Mesenchymal stem cell (in vitro differentiated cells and primary cell): ENCODE measurements at regions not wholly inside any gene's neighbourhood (a gene's known extent, or its start where the extent isn't known, plus 50 kb on each side); places are given as distances from the start of the nearest gene placed in this dataset.
A peak's percentile ranks its signal among the peaks of the same experiment; 100 is the strongest.

ENCODE experiments used
- DNase-seq: peaks from one replicate; pipeline ENCODE4 v3.0.0-alpha.2; 2013
- H2AFZ ChIP-seq: one replicate; pipeline ENCODE4 v1.6.1; 2013; ENCODE audit warnings: low read depth, mild to moderate bottlenecking, control low read depth, inconsistent platforms, low read length, moderate library complexity
- H2AK5ac ChIP-seq: 2 replicates; pipeline ENCODE4 v1.6.1; 2013; ENCODE audit warnings: low read length, moderate library complexity, mild to moderate bottlenecking, inconsistent platforms; ENCODE audit not compliant: severe bottlenecking
- H2BK120ac ChIP-seq: one replicate; pipeline ENCODE4 v1.6.1; 2013; ENCODE audit warnings: low read depth, mild to moderate bottlenecking, inconsistent platforms, low read length, moderate library complexity
- H2BK12ac ChIP-seq, 2 experiments: one replicate each; pipeline ENCODE4 v1.6.1; 2013; ENCODE audit warnings: inconsistent platforms in 2 of 2, low read length in 2 of 2, mild to moderate bottlenecking in 2 of 2, moderate library complexity in 2 of 2, control low read depth in 1 of 2
- H2BK15ac ChIP-seq: one replicate; pipeline ENCODE4 v1.6.1; 2013; ENCODE audit warnings: mild to moderate bottlenecking, low read depth, inconsistent platforms; ENCODE audit not compliant: poor library complexity, severe bottlenecking
- H2BK5ac ChIP-seq: 2 replicates; pipeline ENCODE4 v1.6.1; 2013; ENCODE audit warnings: low read depth, mild to moderate bottlenecking, low read length, control low read depth, inconsistent platforms; ENCODE audit not compliant: poor library complexity, severe bottlenecking
- H3K14ac ChIP-seq, 2 experiments: one replicate each; pipeline ENCODE4 v1.6.1; 2013; ENCODE audit warnings: inconsistent platforms in 2 of 2, low read length in 2 of 2, control low read depth in 1 of 2, mild to moderate bottlenecking in 1 of 2, moderate library complexity in 1 of 2
- H3K18ac ChIP-seq, 2 experiments: one replicate each; pipeline ENCODE4 v1.6.1; 2013; ENCODE audit warnings: inconsistent platforms in 2 of 2, low read length in 2 of 2, control low read depth in 1 of 2, low read depth in 1 of 2, mild to moderate bottlenecking in 1 of 2
- H3K23ac ChIP-seq, 2 experiments: one replicate each; pipeline ENCODE4 v1.6.1; 2013; ENCODE audit warnings: inconsistent platforms in 2 of 2, low read length in 2 of 2, mild to moderate bottlenecking in 2 of 2, moderate library complexity in 2 of 2, control low read depth in 1 of 2
- H3K27ac ChIP-seq: 2 replicates; pipeline ENCODE4 v1.5.1; 2013; ENCODE audit warnings: mild to moderate bottlenecking, moderate library complexity, low read length, control low read depth, inconsistent platforms; ENCODE audit not compliant: poor library complexity, severe bottlenecking
- H3K27me3 ChIP-seq, 2 experiments: 2 replicates each; pipeline versions ENCODE4 v1.6.1 to v1.7.0; 2013; ENCODE audit warnings: low read length in 2 of 2, mild to moderate bottlenecking in 2 of 2, moderate library complexity in 2 of 2, control low read depth in 1 of 2, inconsistent platforms in 1 of 2; ENCODE audit not compliant: control insufficient read depth in 1 of 2, insufficient read depth in 1 of 2
- H3K36me3 ChIP-seq, 2 experiments: 2 replicates each; pipeline versions ENCODE4 v1.6.1 to v1.7.0; 2013; ENCODE audit warnings: low read length in 2 of 2, control low read depth in 1 of 2, inconsistent platforms in 1 of 2, low read depth in 1 of 2, mild to moderate bottlenecking in 1 of 2; ENCODE audit not compliant: insufficient read depth in 2 of 2, control insufficient read depth in 1 of 2
- H3K4ac ChIP-seq, 2 experiments: one replicate each; pipeline ENCODE4 v1.6.1; 2013; ENCODE audit warnings: inconsistent platforms in 2 of 2, low read length in 2 of 2, mild to moderate bottlenecking in 2 of 2, moderate library complexity in 2 of 2, control low read depth in 1 of 2, low read depth in 1 of 2
- H3K4me1 ChIP-seq: 2 replicates; pipeline ENCODE4 v1.6.1; 2013; ENCODE audit warnings: low read depth, low read length, control low read depth; ENCODE audit not compliant: control insufficient read depth, insufficient read depth
- H3K4me2 ChIP-seq: 2 replicates; pipeline ENCODE4 v1.6.1; 2013; ENCODE audit warnings: low read length, mild to moderate bottlenecking, inconsistent platforms; ENCODE audit not compliant: poor library complexity, severe bottlenecking
- H3K4me3 ChIP-seq, 2 experiments: 2 replicates each; pipeline versions ENCODE4 v1.5.1 to v1.7.0; 2013; ENCODE audit warnings: low read length in 2 of 2, mild to moderate bottlenecking in 2 of 2, control low read depth in 1 of 2, low read depth in 1 of 2; ENCODE audit not compliant: insufficient read depth in 1 of 2
- H3K79me1 ChIP-seq: replicated peaks from 2 replicates; pipeline ENCODE4 v1.6.1; 2013; ENCODE audit warnings: mild to moderate bottlenecking, control low read depth, low read length, inconsistent platforms; ENCODE audit not compliant: poor library complexity, severe bottlenecking
- H3K9ac ChIP-seq: 2 replicates; pipeline ENCODE4 v1.7.0; 2013; ENCODE audit warnings: mild to moderate bottlenecking, low read length, moderate library complexity
- H3K9me3 ChIP-seq: 2 replicates; pipeline ENCODE4 v1.7.0; 2013; ENCODE audit warnings: mild to moderate bottlenecking, low read length; ENCODE audit not compliant: control insufficient read depth
- H4K8ac ChIP-seq: one replicate; pipeline ENCODE4 v1.6.1; 2013; ENCODE audit warnings: inconsistent platforms, mild to moderate bottlenecking, low read length, moderate library complexity
- H4K91ac ChIP-seq: one replicate; pipeline ENCODE4 v1.6.1; 2013; ENCODE audit warnings: mild to moderate bottlenecking, low read length, inconsistent platforms
- WGBS: methylation state at CpG from one replicate; pipeline ENCODE4 v1.1.7; 2013; ENCODE audit warnings: mixed read lengths; 5-methylcytosine and 5-hydroxymethylcytosine counted together

DNA sequence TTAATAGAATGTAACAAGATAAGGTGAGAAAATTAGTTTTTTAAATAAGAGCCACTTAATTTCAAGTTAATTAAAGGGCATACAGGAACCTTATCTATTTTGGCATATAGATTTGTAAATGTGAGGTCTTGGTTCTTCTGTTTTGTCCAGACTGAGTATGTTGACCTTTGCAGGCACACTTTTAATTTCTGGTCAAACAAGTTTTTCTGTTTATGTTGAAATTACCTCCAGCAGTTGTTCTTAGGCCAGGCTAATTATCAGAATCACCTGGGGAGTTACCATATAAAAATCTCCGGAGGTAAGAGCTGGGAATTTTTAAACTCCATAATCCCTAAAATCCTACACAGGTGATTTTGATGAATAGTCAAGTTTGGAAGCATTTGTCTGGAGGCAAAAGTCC, 227.4 kb upstream of the ANKRD50 start:
- no peak overlapping the region for H2BK5ac ChIP-seq
- no peak overlapping the region for H4K91ac ChIP-seq
- no peak overlapping the region for H3K23ac ChIP-seq
- H2BK15ac ChIP-seq = no peak overlapping the region
- no peaks in the 10 kb centered on the region for H3K36me3 ChIP-seq
- H3K27me3 ChIP-seq = no peaks in the 10 kb centered on the region
- no peaks in the 10 kb centered on the region for H3K9me3 ChIP-seq
- no peak overlapping the region for H2AFZ ChIP-seq
- H3K4me2 ChIP-seq = no peak overlapping the region
- H2BK12ac ChIP-seq = no peak overlapping the region
- H3K79me1 ChIP-seq = no peaks in the 10 kb centered on the region
- no peak overlapping the region for H3K4me3 ChIP-seq
- peak overlapping the region; percentile 12 for H3K27ac ChIP-seq
- H2AK5ac ChIP-seq = no peak overlapping the region
- no peak overlapping the region for H2BK120ac ChIP-seq
- no peak overlapping the region for H4K8ac ChIP-seq
- H3K4me1 ChIP-seq = no peaks in the 10 kb centered on the region
- no peak overlapping the region for H3K4ac ChIP-seq
- H3K14ac ChIP-seq = no peak overlapping the region
- DNase-seq = no peak
- H3K18ac ChIP-seq = no peak overlapping the region
- no CpG with 5 or more reads among the region's 1 CpG for WGBS
- H3K9ac ChIP-seq = peak overlapping the region; percentile 23

DNA sequence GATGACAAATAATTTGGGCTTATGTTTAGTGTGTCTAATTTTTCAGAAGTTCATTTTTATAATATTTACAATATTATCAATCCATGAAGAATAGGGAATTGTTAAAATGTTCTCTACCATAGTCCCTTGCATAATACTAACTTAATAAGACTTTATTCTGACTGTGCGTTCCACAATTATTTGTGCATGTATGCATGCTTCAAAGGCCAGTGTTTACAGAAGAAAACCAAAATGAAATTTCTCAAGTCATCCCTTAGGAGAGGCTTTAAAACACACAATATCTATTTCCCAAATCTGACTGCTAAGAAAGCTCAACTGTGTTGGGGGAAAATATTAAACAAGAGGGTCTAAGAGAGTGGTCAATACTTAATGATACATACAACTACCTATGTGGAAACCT, 226.3 kb upstream of the ANKRD50 start:
- WGBS = 83% methylated on average over 1 of the region's 1 CpG
- Histone ChIP-seq H2BK12ac (no peak overlapping the region), H2AFZ (no peak overlapping the region), H3K23ac (no peak overlapping the region), H3K36me3 (no peaks in the 10 kb centered on the region), H2BK120ac (no peak overlapping the region), H3K14ac (no peak overlapping the region), H3K27ac (no peak overlapping the region), H4K91ac (no peak overlapping the region), H2BK15ac (no peak overlapping the region), H3K9ac (no peak overlapping the region), H3K27me3 (no peaks in the 10 kb centered on the region), H3K9me3 (no peaks in the 10 kb centered on the region), H2AK5ac (peak overlapping the region; percentile 36), H4K8ac (no peak overlapping the region), H3K4me1 (no peaks in the 10 kb centered on the region), H3K79me1 (no peaks in the 10 kb centered on the region), H3K4me2 (no peak overlapping the region), H3K4ac (no peak overlapping the region), H2BK5ac (no peak overlapping the region), H3K4me3 (no peak overlapping the region), H3K18ac (no peak overlapping the region)
- no peak for DNase-seq

DNA sequence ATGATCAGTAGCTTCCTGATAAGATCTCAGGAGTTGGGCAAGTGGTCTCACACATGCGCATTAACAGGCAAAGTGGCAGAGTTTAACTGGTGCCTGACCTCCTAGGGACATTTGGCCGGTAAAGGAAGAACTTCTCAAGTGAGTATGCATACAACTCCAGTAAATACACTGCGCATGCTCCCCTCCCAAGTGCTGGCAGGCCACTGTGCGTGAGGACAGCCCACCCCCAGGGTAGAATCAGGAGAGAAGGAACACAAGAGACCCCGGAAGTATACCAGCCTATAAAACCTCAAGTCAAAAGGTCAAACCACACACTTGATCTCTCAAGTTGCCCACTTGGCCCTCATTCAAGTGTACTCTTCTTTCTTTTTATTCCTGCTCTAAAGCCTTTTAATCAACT, 225.5 kb upstream of the ANKRD50 start:
- H2BK5ac ChIP-seq = no peak overlapping the region
- no peak for DNase-seq

DNA sequence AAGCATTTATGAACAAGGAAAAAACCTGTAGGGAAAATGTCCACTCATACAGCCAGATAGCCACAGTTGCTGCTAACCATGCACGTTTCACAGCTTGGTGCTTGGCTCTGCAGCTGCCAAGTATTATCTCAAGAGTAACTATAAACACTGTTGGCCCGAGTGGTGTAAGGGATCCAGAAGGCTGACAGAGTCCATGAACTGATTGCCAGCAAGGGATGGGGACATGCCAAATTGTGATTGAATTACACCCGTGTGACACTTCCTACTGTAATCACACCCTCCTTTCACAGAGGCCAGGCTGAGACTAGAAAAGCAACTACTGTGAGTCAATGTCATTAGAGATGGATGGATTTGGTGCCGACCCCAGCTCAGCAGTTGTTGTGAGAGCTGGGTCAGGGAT, 223.9 kb upstream of the ANKRD50 start:
- no peak overlapping the region for H3K14ac ChIP-seq
- H3K9ac ChIP-seq = no peak overlapping the region
- no peak overlapping the region for H3K27ac ChIP-seq
- H3K27me3 ChIP-seq = no peaks in the 10 kb centered on the region
- H3K4me2 ChIP-seq = no peak overlapping the region
- no peak overlapping the region for H2BK120ac ChIP-seq
- no peak overlapping the region for H2BK5ac ChIP-seq
- H3K18ac ChIP-seq = no peak overlapping the region
- H3K9me3 ChIP-seq = no peaks in the 10 kb centered on the region
- H3K4ac ChIP-seq = no peak overlapping the region
- H3K4me3 ChIP-seq = no peak overlapping the region
- no peak overlapping the region for H2BK12ac ChIP-seq
- H4K8ac ChIP-seq = no peak overlapping the region
- H3K23ac ChIP-seq = no peak overlapping the region
- WGBS = 30% methylated on average over 3 of the region's 4 CpGs
- no peak overlapping the region for H2AFZ ChIP-seq
- H4K91ac ChIP-seq = no peak overlapping the region
- DNase-seq = peak; percentile 54
- H3K36me3 ChIP-seq = no peaks in the 10 kb centered on the region
- no peaks in the 10 kb centered on the region for H3K4me1 ChIP-seq
- H3K79me1 ChIP-seq = no peaks in the 10 kb centered on the region
- no peak overlapping the region for H2AK5ac ChIP-seq
- H2BK15ac ChIP-seq = no peak overlapping the region

More for the DNA sequence above, 225.5 kb upstream of the ANKRD50 start:
- Histone ChIP-seq H3K14ac (no peak overlapping the region), H3K9me3 (no peaks in the 10 kb centered on the region), H2BK120ac (no peak overlapping the region), H3K27ac (no peak overlapping the region), H3K9ac (no peak overlapping the region), H4K8ac (no peak overlapping the region), H3K4me3 (no peak overlapping the region), H2AK5ac (no peak overlapping the region), H2BK15ac (no peak overlapping the region), H3K27me3 (no peaks in the 10 kb centered on the region), H3K79me1 (no peaks in the 10 kb centered on the region), H3K4ac (no peak overlapping the region), H3K18ac (no peak overlapping the region), H3K4me2 (no peak overlapping the region), H2BK12ac (no peak overlapping the region), H3K23ac (no peak overlapping the region), H3K36me3 (no peaks in the 10 kb centered on the region), H2AFZ (no peak overlapping the region), H4K91ac (no peak overlapping the region), H3K4me1 (no peaks in the 10 kb centered on the region)
- WGBS = 54% methylated on average over 5 of the region's 5 CpGs
